ENCODE measurements at regions not wholly inside any gene's neighbourhood (a gene's known extent, or its start where the extent isn't known, plus 50 kb on each side); places are given as distances from the start of the nearest gene placed in this dataset.

DNA sequence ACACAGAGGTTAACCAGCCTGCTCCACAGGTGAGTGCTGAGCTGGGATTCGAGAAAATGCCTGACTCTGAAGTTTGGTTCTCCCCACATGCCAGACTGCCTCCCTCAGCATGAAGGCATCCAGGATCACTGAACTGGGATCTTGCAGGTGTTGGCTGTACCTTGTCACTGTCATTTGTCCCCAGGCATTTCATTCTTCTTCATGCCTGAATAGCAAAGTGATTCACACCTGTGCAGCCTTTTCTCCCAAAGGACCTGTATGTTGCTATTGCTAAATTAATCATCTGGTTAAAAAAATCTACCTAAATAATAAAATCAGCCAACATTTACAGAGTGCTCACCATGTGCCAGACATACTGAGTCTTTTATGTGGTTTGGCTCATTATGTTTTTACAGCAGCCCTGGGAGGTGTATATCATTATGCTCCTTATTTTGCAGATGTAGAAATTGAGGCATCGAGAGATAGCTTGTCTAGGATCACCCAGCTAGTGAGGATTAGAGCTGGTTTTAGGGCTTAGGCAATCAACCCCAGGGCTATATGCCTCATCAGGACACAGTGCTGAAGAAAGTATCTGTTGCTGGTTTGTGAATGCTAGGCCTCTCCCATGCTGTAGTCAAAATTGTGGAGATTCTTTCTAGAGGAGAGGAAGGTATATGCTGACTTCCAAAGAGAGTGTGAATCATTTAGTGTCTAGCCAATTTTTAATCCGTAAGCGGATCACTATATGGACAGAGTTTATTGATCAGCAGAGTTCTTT is 204.4 kb downstream of the HIPK3 start:
- Histone ChIP-seq H3K27me3 (no peaks in the 10 kb centered on the region), H3K36me3 (no peaks in the 10 kb centered on the region), H3K4me1 (no peaks in the 10 kb centered on the region), H3K27ac (no peak overlapping the region), H3K9me3 (no peaks in the 10 kb centered on the region), H3K4me3 (no peak overlapping the region)
- FAIRE-seq (no peak), ATAC-seq (no peak), DNase-seq (no peak)
- intact Hi-C loops (cut with DNase I): no loop called here
- TF ChIP-seq, protein P1, sequence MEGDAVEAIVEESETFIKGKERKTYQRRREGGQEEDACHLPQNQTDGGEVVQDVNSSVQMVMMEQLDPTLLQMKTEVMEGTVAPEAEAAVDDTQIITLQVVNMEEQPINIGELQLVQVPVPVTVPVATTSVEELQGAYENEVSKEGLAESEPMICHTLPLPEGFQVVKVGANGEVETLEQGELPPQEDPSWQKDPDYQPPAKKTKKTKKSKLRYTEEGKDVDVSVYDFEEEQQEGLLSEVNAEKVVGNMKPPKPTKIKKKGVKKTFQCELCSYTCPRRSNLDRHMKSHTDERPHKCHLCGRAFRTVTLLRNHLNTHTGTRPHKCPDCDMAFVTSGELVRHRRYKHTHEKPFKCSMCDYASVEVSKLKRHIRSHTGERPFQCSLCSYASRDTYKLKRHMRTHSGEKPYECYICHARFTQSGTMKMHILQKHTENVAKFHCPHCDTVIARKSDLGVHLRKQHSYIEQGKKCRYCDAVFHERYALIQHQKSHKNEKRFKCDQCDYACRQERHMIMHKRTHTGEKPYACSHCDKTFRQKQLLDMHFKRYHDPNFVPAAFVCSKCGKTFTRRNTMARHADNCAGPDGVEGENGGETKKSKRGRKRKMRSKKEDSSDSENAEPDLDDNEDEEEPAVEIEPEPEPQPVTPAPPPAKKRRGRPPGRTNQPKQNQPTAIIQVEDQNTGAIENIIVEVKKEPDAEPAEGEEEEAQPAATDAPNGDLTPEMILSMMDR (IDR thresholded peaks at IDR 0.05): no peak
- 77 to 80% methylated on average over 4 of the region's 4 CpGs for WGBS, 2 donors

DNA sequence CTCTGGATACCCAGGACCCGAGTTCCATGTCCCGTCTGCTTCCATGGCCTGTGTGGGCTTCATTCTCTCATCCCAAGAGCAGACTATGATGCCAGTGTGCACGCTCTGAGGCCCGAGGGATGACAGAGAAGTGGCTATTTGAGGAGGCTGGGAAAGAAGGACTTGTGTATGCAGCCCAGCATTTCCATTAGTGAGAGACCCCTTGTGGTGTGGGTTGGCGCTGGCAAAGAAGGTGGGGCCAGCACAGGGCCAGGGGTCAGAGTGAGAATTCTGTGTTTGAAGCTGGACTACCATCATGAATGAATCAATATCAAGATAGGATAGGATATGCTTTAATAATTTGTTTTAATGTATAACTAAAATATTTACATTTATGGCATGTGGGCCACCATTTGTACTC is 200.8 kb downstream of the HIPK3 start:
- ATAC-seq: no peak

DNA sequence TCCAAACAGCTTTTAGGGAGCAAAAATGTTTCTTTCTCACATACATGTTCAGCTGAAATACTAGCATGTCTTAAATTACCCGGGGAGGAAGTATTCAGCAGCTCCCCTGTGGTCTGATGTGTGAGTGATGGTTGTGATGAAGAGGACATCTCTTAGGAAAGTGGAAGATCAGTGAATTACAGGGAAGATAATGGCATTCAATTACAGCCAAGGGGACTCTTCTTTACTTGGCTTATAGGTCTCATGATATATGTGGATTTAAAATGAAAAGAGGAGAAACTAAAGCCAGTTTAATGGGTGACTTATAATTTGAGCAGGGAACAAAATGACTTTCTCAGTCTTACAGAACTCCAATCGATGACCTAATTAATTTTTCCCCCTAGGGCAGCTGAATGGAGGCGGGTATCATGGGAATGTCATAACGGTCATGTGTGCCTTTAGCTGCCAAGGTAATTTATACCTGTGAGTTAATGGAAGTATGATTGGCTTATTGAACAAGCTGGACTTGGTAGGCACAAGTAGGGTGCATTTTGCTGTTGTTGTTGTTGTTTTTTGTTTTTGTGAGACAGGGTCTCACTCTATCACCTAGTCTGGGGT is 198.8 kb downstream of the HIPK3 start:
- ATAC-seq (no peak), FAIRE-seq (no peak), DNase-seq (no peak)
- Histone ChIP-seq H3K4me1 (no peaks in the 10 kb centered on the region), H3K4me3 (no peak overlapping the region), H3K27me3 (no peaks in the 10 kb centered on the region), H3K36me3 (no peaks in the 10 kb centered on the region), H3K9me3 (no peaks in the 10 kb centered on the region), H3K27ac (no peak overlapping the region)
- intact Hi-C loops (cut with DNase I): no loop called here
- TF ChIP-seq, protein P1 (IDR thresholded peaks at IDR 0.05): no peak
- WGBS, 2 donors: 49 to 50% methylated on average over 4 of the region's 4 CpGs

More for the DNA sequence above, 200.8 kb downstream of the HIPK3 start:
- intact Hi-C loops (cut with DNase I): no loop called here
- TF ChIP-seq, protein P1 (IDR thresholded peaks at IDR 0.05): no peak
- FAIRE-seq: no peak
- no peak for DNase-seq
- no peak overlapping the region for H3K27ac ChIP-seq
- no peaks in the 10 kb centered on the region for H3K4me1 ChIP-seq
- no peaks in the 10 kb centered on the region for H3K9me3 ChIP-seq
- no peaks in the 10 kb centered on the region for H3K36me3 ChIP-seq
- 84 to 89% methylated on average over 5 of the region's 5 CpGs for WGBS, 2 donors
- no peak overlapping the region for H3K4me3 ChIP-seq
- H3K27me3 ChIP-seq: no peaks in the 10 kb centered on the region

DNA sequence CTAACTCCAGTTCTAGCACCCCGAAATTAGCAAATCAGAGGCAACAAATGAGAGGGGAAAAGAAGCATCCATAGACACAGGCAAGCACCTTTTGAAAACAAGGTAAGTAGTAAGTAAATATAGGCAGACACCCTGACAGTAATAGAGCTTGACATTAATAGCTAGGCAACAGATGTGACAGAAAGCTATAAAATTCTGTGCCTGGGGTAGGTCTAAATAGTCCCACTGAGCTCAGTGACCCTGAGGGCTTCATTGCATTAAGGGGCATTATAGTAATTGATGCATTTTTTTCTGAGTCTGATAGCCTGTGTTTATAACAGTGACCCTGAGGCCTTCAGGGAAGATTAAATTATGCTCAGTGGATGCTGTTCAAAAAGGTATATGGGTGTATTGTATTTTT is 197.1 kb downstream of the HIPK3 start:
- WGBS, 2 donors: 73 to 86% methylated on average over 1 of the region's 1 CpG
- no peaks in the 10 kb centered on the region for H3K27me3 ChIP-seq
- DNase-seq (no peak), FAIRE-seq (no peak), ATAC-seq (peak in 1 of 4 donors; percentile 61)
- H3K36me3 ChIP-seq: no peaks in the 10 kb centered on the region
- H3K27ac ChIP-seq: no peak overlapping the region
- no peak overlapping the region for H3K4me3 ChIP-seq
- intact Hi-C loops (cut with DNase I): no loop called here
- no peaks in the 10 kb centered on the region for H3K4me1 ChIP-seq
- no peaks in the 10 kb centered on the region for H3K9me3 ChIP-seq
- TF ChIP-seq, protein P1 (IDR thresholded peaks at IDR 0.05): no peak

All from pancreas (tissue), 10 donors.